ENCODE measurements at regions not wholly inside any gene's neighbourhood (a gene's known extent, or its start where the extent isn't known, plus 50 kb on each side); places are given as distances from the start of the nearest gene placed in this dataset.

DNA sequence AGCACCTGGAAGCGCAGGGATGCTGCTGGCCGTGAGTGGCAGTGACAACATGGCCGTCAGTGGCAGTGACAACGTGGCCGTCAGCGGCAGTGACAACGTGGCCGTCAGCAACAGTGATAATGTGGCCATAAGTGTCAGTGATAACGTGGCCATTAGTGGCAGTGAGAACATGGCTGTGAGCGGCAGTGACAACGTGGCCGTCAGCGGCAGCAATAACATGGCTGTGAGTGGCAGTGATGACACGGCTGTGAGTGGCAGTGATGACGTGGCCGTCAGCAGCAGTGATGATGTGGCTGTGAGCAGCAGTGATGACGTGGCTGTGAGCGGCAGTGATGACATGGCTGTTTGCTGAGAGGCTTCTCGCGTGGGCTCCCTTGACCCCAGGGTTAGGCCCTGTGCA lies 169.8 kb downstream of the ERMARD start:
- peak in 2 of 3 donors; percentile 73 to 78 for DNase-seq
- POLR2A ChIA-PET, result no interaction called here
- Histone ChIP-seq H3K4me1 (ENCODE audit: control extremely low read depth in 1 of 4, control insufficient read depth in 4 of 4, insufficient read depth in 4 of 4, low read length in 3 of 4) (peaks cover 2 to 27% (median 12%) of the 10 kb centered on the region in 4 experiments), H3K9me3 (ENCODE audit: control extremely low read depth in 1 of 5, control insufficient read depth in 4 of 5, insufficient read depth in 2 of 5, low read depth in 1 of 5, low read length in 4 of 5) (no peaks in the 10 kb centered on the region), H3K36me3 (ENCODE audit: control insufficient read depth in 4 of 4, insufficient read depth in 4 of 4, low read length in 3 of 4) (no peaks in the 10 kb centered on the region), H3K27me3 (replicated peaks in 2 of 5; ENCODE audit: control insufficient read depth in 4 of 5, insufficient read depth in 5 of 5, low read length in 4 of 5) (peaks cover 0 to 3% (median 0%) of the 10 kb centered on the region in 5 experiments), H3K4me3 (ENCODE audit: control insufficient read depth in 1 of 7, extremely low read depth in 1 of 7, insufficient read depth in 4 of 7, low read depth in 2 of 7, low read length in 6 of 7) (no peak overlapping the region), H3K27ac (ENCODE audit: insufficient read depth in 1 of 2, low read depth in 1 of 2, low read length in 2 of 2, poor library complexity in 1 of 2, severe bottlenecking in 2 of 2) (no peak overlapping the region)
- CTCF ChIA-PET, result interaction anchor here (1.2 kb wide), 1 partner anchor 10 kb away, joined by 3 read pairs; no protein-coding TSS in a partner anchor
- 69% methylated on average over 20 of the region's 20 CpGs for WGBS (ENCODE audit: insufficient coverage)

DNA sequence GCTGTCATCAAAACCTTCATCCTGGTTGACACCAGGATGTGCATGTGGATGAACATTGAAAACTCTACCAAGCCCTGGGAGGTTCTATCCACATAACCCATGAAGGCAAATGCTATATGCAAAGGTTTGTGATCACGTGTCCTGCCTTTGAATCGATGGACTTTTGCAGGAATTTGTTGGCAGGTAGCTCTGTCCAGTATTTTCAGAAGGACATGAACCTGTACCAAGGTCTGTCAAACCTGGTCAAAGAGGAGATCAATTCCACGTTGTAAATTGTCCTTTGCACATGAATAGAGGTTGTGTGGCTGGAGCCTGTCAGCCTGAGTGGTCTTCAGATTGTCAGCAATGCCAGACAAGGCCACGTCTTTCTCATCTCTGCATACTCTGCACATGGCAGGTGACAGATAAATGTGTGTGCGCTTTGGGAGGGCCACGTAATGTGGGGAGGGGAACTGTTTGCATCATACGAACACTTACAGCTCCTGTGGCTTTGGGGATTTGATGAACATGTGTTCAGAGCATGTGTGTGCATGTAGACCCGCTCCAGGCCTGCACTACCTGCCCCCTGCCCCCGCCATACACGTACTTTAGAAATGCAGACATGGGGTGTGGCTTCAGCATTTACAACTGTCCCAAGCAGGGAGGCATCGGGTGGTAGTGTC lies 169.1 kb downstream of the ERMARD start:
- Histone ChIP-seq H3K4me1 (ENCODE audit: control extremely low read depth in 1 of 4, control insufficient read depth in 4 of 4, insufficient read depth in 4 of 4, low read length in 3 of 4) (peaks cover 2 to 27% (median 12%) of the 10 kb centered on the region in 4 experiments), H3K27me3 (replicated peaks in 2 of 5; ENCODE audit: control insufficient read depth in 4 of 5, insufficient read depth in 5 of 5, low read length in 4 of 5) (peaks cover 0 to 2% (median 0%) of the 10 kb centered on the region in 5 experiments), H3K36me3 (ENCODE audit: control insufficient read depth in 4 of 4, insufficient read depth in 4 of 4, low read length in 3 of 4) (no peaks in the 10 kb centered on the region), H3K4me3 (ENCODE audit: control insufficient read depth in 1 of 7, extremely low read depth in 1 of 7, insufficient read depth in 4 of 7, low read depth in 2 of 7, low read length in 6 of 7) (no peak overlapping the region), H3K27ac (ENCODE audit: insufficient read depth in 1 of 2, low read depth in 1 of 2, low read length in 2 of 2, poor library complexity in 1 of 2, severe bottlenecking in 2 of 2) (no peak overlapping the region), H3K9me3 (ENCODE audit: control extremely low read depth in 1 of 5, control insufficient read depth in 4 of 5, insufficient read depth in 2 of 5, low read depth in 1 of 5, low read length in 4 of 5) (no peaks in the 10 kb centered on the region)
- ChIA-PET CTCF (interaction anchor here (1.2 kb wide), 1 partner anchor 11 kb away, joined by 3 read pairs; no protein-coding TSS in a partner anchor), POLR2A (no interaction called here)
- DNase-seq, result no peak
- WGBS (ENCODE audit: insufficient coverage), result 80% methylated on average over 6 of the region's 11 CpGs

DNA sequence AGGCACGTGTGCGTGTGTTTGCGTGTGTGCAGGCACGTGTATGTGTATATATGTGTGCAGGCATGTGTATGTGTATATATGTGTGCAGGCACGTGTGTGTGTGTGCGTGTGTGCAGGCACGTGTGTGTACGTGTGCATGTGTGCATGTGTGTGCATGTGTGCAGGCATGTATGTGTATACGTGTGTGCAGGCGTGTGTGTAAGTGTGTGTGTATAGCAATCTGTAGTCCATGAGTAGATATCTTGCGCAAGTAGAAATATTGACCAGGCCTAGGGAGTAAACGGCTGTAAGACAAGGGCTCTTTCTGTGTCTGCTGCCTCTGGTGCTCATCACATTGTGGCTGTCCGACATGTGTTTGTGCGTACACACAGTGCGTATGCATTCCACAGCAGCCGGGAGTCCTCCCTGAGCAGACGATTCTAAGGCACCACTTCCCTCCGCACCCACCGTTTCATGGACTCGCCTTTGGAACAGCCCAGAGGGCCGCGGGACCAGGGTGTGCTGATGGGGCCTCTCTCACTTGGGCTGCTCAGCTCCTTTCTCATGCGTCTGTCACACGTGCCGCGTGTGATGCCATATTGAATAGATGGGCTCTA lies 167.6 kb downstream of the ERMARD start:
- Histone ChIP-seq H3K4me3 (ENCODE audit: control insufficient read depth in 1 of 7, extremely low read depth in 1 of 7, insufficient read depth in 4 of 7, low read depth in 2 of 7, low read length in 6 of 7) (no peak overlapping the region), H3K27ac (ENCODE audit: insufficient read depth in 1 of 2, low read depth in 1 of 2, low read length in 2 of 2, poor library complexity in 1 of 2, severe bottlenecking in 2 of 2) (no peak overlapping the region), H3K36me3 (ENCODE audit: control insufficient read depth in 4 of 4, insufficient read depth in 4 of 4, low read length in 3 of 4) (no peaks in the 10 kb centered on the region), H3K27me3 (replicated peaks in 2 of 5; ENCODE audit: control insufficient read depth in 4 of 5, insufficient read depth in 5 of 5, low read length in 4 of 5) (no peaks in the 10 kb centered on the region), H3K9me3 (ENCODE audit: control extremely low read depth in 1 of 5, control insufficient read depth in 4 of 5, insufficient read depth in 2 of 5, low read depth in 1 of 5, low read length in 4 of 5) (no peaks in the 10 kb centered on the region), H3K4me1 (ENCODE audit: control extremely low read depth in 1 of 4, control insufficient read depth in 4 of 4, insufficient read depth in 4 of 4, low read length in 3 of 4) (peaks cover 2 to 27% (median 12%) of the 10 kb centered on the region in 4 experiments)
- DNase-seq, result no peak
- WGBS (ENCODE audit: insufficient coverage), result 94% methylated on average over 25 of the region's 26 CpGs
- ChIA-PET CTCF (no interaction called here), POLR2A (no interaction called here)

GRCh38 chr6:169918239-169918953 lies 167.0 kb downstream of the ERMARD start:
- DNase-seq, result no peak
- no peak overlapping the region for H3K27ac ChIP-seq (ENCODE audit: insufficient read depth in 1 of 2, low read depth in 1 of 2, low read length in 2 of 2, poor library complexity in 1 of 2, severe bottlenecking in 2 of 2)
- H3K27me3 ChIP-seq (replicated peaks in 2 of 5; ENCODE audit: control insufficient read depth in 4 of 5, insufficient read depth in 5 of 5, low read length in 4 of 5), result no peaks in the 10 kb centered on the region
- POLR2A ChIA-PET, result no interaction called here
- CTCF ChIA-PET, result no interaction called here
- peaks cover 2 to 29% (median 12%) of the 10 kb centered on the region in 4 experiments for H3K4me1 ChIP-seq (ENCODE audit: control extremely low read depth in 1 of 4, control insufficient read depth in 4 of 4, insufficient read depth in 4 of 4, low read length in 3 of 4)
- no peak overlapping the region for H3K4me3 ChIP-seq (ENCODE audit: control insufficient read depth in 1 of 7, extremely low read depth in 1 of 7, insufficient read depth in 4 of 7, low read depth in 2 of 7, low read length in 6 of 7)
- no peaks in the 10 kb centered on the region for H3K36me3 ChIP-seq (ENCODE audit: control insufficient read depth in 4 of 4, insufficient read depth in 4 of 4, low read length in 3 of 4)
- H3K9me3 ChIP-seq (ENCODE audit: control extremely low read depth in 1 of 5, control insufficient read depth in 4 of 5, insufficient read depth in 2 of 5, low read depth in 1 of 5, low read length in 4 of 5), result no peaks in the 10 kb centered on the region
- WGBS (ENCODE audit: insufficient coverage), result 94% methylated on average over 17 of the region's 21 CpGs

DNA sequence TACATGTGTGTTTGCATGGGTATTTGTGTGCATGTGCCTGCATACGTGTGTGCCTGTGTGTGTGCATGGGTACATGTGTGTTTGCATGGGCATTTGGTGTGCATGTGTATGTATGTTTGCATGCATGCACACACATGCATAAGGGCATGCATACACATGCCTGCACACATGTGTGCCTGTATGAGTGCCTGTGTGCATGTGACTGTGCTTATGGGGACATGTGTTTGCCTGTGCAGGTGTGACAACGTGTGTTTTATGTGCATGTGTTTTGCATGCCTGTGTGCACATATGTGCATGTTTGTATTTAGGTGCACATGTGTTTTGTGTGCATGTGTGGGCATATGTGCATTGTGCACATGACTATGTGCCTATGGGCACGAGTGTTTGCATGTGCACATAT lies 165.7 kb downstream of the ERMARD start:
- WGBS (ENCODE audit: insufficient coverage), result 84% methylated on average over 2 of the region's 3 CpGs
- ChIA-PET POLR2A (no interaction called here), CTCF (no interaction called here)
- DNase-seq, result no peak
- Histone ChIP-seq H3K4me1 (ENCODE audit: control extremely low read depth in 1 of 4, control insufficient read depth in 4 of 4, insufficient read depth in 4 of 4, low read length in 3 of 4) (peaks cover 3 to 27% (median 16%) of the 10 kb centered on the region in 4 experiments), H3K36me3 (ENCODE audit: control insufficient read depth in 4 of 4, insufficient read depth in 4 of 4, low read length in 3 of 4) (no peaks in the 10 kb centered on the region), H3K9me3 (ENCODE audit: control extremely low read depth in 1 of 5, control insufficient read depth in 4 of 5, insufficient read depth in 2 of 5, low read depth in 1 of 5, low read length in 4 of 5) (no peaks in the 10 kb centered on the region), H3K4me3 (ENCODE audit: control insufficient read depth in 1 of 7, extremely low read depth in 1 of 7, insufficient read depth in 4 of 7, low read depth in 2 of 7, low read length in 6 of 7) (no peak overlapping the region), H3K27me3 (replicated peaks in 2 of 5; ENCODE audit: control insufficient read depth in 4 of 5, insufficient read depth in 5 of 5, low read length in 4 of 5) (no peaks in the 10 kb centered on the region), H3K27ac (ENCODE audit: insufficient read depth in 1 of 2, low read depth in 1 of 2, low read length in 2 of 2, poor library complexity in 1 of 2, severe bottlenecking in 2 of 2) (no peak overlapping the region)

- DNase-seq, result no peak
- Histone ChIP-seq H3K9me3 (ENCODE audit: control extremely low read depth in 1 of 5, control insufficient read depth in 4 of 5, insufficient read depth in 2 of 5, low read depth in 1 of 5, low read length in 4 of 5) (no peaks in the 10 kb centered on the region), H3K27me3 (replicated peaks in 2 of 5; ENCODE audit: control insufficient read depth in 4 of 5, insufficient read depth in 5 of 5, low read length in 4 of 5) (no peaks in the 10 kb centered on the region), H3K4me3 (ENCODE audit: control insufficient read depth in 1 of 7, extremely low read depth in 1 of 7, insufficient read depth in 4 of 7, low read depth in 2 of 7, low read length in 6 of 7) (no peak overlapping the region), H3K36me3 (ENCODE audit: control insufficient read depth in 4 of 4, insufficient read depth in 4 of 4, low read length in 3 of 4) (no peaks in the 10 kb centered on the region), H3K4me1 (ENCODE audit: control extremely low read depth in 1 of 4, control insufficient read depth in 4 of 4, insufficient read depth in 4 of 4, low read length in 3 of 4) (peaks cover 3 to 16% (median 7%) of the 10 kb centered on the region in 4 experiments), H3K27ac (ENCODE audit: insufficient read depth in 1 of 2, low read depth in 1 of 2, low read length in 2 of 2, poor library complexity in 1 of 2, severe bottlenecking in 2 of 2) (no peak overlapping the region)
- CTCF ChIA-PET, result no interaction called here
- WGBS (ENCODE audit: insufficient coverage), result 96% methylated on average over 20 of the region's 22 CpGs
- POLR2A ChIA-PET, result no interaction called here
Measured at GRCh38 chr6:169915769-169916550, 164.5 kb downstream of the ERMARD start.
